Esophagus muscularis mucosa (tissue), 4 donors: ENCODE measurements at regions not wholly inside any gene's neighbourhood (a gene's known extent, or its start where the extent isn't known, plus 50 kb on each side); places are given as distances from the start of the nearest gene placed in this dataset.

Experiments
- EP300 ChIP-seq: sonication (generic); formaldehyde crosslinking; IDR thresholded peaks from one replicate; pipeline ENCODE4 v1.6.1; 2017; ENCODE audit warnings: antibody characterized with exemption
- POLR2A ChIP-seq: fragments of 450-650 bp; IDR thresholded peaks from one replicate; pipeline ENCODE4 v1.6.1; 2017; ENCODE audit warnings: antibody characterized with exemption, moderate library complexity, mild to moderate bottlenecking, low read depth
- POLR2AphosphoS5 ChIP-seq, 2 donors: sonication (generic); formaldehyde crosslinking; IDR thresholded peaks; one replicate each; pipeline ENCODE4 v1.6.1; 2017; ENCODE audit warnings: antibody characterized with exemption in 2 of 2
- TF ChIP-seq, protein P1 (sequence below), 3 experiments: fragments of 200-600 bp in 2 of 3; fragments of 450-650 bp in 1 of 3; sonication (generic) in 2 of 3; IDR thresholded peaks; one replicate each; pipeline ENCODE4 v1.5.1; 2017 to 2019; ENCODE audit warnings: antibody characterized with exemption in 3 of 3, mild to moderate bottlenecking in 2 of 3, moderate library complexity in 1 of 3

DNA sequence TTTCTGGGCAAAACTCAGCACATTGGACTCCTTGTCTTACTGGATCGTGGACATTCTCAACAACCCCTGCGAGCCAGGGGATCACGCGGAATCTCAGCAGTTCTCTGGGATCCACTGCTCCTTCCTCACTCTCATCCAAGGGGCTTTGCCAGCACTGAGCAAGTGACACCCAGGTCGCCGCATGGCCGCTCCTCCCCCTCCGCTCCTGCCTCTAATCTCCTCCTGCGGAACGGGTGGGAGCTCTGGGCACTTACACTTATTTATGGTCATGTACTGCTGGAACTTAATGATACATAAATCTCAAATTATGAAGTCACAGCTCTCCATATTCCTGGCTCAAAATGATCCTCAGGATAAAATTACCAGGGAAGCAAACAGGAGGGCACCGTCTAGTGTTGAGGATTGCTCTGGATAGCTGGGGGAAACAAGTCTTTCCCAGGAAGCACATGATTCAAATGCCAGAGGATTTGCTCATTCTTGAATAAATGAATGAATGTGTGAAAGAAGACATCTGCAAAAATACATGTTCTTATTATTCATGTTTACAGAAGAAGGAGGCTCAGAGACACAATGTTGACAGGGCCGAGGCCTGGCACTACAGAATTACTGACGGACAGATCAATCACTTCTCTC is 1077.3 kb downstream of the TBC1D22A start:
- TF ChIP-seq, protein P1, sequence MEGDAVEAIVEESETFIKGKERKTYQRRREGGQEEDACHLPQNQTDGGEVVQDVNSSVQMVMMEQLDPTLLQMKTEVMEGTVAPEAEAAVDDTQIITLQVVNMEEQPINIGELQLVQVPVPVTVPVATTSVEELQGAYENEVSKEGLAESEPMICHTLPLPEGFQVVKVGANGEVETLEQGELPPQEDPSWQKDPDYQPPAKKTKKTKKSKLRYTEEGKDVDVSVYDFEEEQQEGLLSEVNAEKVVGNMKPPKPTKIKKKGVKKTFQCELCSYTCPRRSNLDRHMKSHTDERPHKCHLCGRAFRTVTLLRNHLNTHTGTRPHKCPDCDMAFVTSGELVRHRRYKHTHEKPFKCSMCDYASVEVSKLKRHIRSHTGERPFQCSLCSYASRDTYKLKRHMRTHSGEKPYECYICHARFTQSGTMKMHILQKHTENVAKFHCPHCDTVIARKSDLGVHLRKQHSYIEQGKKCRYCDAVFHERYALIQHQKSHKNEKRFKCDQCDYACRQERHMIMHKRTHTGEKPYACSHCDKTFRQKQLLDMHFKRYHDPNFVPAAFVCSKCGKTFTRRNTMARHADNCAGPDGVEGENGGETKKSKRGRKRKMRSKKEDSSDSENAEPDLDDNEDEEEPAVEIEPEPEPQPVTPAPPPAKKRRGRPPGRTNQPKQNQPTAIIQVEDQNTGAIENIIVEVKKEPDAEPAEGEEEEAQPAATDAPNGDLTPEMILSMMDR (IDR thresholded peaks at IDR 0.05): no peak
- TF ChIP-seq POLR2AphosphoS5 (IDR thresholded peaks at IDR 0.05): no peak
- no peak for TF ChIP-seq POLR2A
- TF ChIP-seq EP300: no peak
